ENCODE measurements at regions not wholly inside any gene's neighbourhood (a gene's known extent, or its start where the extent isn't known, plus 50 kb on each side); places are given as distances from the start of the nearest gene placed in this dataset.
"Not testable (repeated sequence)": the region's sequence is repeated elsewhere in the genome, so short reads cannot be mapped to it uniquely, and the experiment has no call there.

DNA sequence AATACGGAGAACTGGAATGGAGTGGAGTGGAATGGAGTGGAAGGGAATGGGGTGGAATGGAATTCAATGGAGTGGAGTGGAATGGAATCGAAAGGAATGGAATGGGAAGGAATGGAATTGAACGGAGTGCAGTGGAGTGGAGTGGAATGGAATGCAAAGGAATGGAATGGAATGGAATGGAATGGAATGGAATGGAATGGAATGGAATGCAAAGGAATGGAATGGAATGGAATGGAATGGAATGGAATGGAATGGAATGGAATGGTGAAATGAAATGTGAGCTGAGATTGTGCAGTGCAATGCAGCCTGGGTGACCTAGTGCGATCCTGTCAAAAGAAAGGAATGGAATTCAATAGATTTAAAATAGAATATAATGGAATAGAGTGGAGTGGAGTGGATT is 357.3 kb upstream of the WSB1 start:
- DNase-seq = not testable (repeated sequence)

DNA sequence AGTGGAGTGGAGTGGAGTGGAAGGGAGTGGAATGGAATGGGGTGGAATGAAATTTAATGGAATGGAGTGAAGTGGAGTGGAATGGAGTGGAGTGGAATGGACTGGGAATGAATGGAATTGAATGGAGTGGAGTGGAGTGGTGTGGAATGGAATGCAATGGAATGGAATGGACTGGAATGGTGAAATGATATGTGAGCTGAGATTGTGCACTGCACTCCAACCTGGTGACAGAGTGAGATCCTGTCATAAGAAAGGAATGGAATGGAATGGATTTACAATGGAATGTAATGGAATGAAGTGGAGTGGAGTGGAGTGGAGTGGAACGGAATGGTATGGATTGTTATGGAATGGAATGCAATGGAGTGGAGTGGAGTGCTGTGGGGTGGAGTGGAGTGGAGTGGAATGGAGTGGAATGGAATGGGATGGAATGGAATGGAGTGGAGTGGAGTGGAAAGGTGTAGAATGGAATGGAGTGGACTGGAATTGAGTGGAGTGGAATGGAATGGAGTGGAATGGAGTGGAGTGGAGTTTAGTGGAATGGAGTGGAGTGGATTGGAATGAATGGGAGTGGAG is 356.1 kb upstream of the WSB1 start:
- DNase-seq = not testable (repeated sequence)

DNA sequence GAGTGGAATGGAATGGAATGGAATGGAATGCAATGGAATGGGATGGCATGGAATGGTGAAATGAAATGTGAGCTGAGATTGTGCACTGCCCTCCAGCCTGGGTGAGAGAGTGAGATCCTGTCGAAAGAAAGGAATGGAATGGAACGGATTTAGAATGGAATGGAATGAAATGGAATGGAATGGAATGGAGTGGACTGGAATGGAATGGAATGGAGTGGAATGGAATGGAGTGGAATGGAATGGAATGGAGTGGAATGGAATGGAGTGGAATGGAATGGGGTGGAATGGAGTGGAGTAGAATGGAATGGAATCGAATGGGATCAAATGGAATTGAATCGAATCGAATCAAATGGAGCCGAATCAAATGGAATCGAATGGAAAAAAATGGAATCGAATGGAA is 354.2 kb upstream of the WSB1 start:
- not testable (repeated sequence) for DNase-seq

DNA sequence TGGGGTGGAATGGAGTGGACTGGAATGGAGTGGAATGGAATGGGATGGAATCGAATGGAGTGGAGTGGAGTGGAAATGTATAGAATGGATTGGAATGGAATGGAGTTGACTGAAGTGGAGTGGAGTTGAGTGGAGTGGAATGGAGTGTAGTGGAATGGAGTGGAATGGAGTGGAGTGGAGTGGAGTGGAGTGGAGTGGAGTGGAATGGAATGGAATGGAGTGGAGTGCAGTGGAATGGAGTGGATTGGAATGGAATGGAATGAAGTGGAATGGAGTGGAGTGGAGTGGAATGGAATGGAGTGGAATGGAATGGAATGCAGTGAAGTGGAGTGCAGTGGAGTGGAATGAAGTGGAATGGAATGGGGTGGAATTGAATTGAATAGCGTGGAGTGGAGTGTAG is 353.3 kb upstream of the WSB1 start:
- DNase-seq = not testable (repeated sequence)

DNA sequence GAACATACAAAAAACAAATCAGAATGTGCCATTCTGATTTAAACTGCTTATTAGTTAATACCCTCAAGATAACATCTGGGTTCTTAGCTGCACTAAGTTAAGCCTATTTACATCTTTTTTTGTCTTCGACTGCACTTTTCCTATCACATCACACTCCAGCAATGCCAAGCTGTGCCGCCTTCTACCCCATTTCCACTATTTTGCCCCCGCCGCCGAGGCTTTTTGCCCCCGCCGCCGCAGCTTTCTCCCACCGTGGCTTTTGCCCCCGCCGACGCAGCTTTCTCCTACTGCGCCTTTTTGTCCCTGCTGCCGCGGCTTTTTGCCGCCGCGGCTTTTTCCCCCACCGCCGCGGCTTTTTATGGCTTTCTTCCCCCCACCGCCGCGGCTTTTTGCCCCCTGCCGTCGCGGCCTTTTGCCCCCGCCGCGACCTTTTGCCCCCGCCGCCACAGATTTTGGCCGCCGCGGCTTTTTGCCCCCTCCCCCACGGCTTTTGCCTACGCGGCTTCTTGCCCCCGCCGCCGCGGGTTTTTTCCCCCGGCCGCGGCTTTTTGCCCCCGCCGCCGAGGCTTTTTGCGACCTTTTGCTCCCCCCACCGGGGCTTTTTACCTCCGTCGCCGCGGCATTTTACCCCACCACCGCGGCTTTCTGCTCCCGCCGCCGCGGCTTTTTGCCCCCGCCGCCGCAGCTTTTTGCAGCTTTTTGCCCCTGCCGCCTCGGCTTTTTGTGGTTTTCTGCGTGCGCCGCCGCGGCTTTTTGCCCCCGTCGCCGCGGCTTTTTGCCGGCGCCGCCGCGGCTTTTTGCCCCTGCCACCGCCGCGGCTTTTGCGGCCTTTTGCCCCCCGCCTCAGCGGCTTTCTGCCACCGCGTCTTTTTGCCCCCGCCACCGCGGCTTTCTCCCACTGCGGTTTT is 331.4 kb upstream of the WSB1 start:
- no peak for DNase-seq

DNA sequence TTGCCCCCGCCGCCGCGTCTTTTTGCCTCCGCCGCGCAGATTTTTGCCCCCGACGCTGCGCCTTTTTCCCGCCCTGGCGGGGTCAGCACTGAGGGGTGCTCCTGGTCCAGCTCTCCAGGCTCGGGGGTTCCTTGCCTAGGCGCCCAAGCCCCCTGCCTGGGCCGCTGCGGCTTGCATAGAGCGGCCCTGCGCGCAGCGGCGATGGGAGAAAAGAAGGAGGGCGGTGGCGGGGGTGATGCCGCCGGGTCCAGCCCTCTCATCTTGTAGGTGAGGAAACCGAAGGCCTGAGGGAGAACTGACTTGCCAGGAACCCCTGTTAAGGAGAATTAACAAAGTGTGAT is 330.8 kb upstream of the WSB1 start:
- DNase-seq = no peak

DNA sequence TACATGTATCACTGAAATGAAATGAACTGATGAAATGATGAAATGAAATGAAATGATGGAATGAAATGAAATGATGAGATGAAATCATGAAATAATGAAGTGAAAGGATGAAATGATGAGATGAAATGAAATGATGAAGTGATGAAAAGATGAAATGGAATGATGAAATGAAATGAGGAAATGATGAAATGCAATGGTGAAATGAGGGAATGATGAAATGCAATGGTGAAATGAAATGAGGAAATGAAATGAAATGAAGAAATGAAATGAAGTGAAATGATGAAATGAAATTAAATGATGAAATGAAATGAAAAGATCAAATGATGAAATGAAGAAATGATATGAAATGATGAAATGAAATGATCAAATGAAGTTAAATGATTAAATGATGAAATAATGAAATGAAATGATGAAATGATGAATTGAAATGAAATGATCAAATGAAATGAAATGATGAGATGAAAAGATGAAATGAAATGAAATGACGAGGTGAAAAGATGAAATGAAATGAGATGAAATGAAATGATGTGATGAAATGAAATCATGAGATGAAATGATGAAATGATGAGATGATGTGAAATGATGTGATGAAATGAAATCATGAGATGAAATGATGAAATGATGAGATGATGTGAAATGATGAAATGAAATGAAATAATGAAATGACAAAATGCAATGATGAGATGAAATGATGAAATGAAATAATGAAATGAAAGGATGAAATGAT is 327.9 kb upstream of the WSB1 start:
- DNase-seq = not testable (repeated sequence)

DNA sequence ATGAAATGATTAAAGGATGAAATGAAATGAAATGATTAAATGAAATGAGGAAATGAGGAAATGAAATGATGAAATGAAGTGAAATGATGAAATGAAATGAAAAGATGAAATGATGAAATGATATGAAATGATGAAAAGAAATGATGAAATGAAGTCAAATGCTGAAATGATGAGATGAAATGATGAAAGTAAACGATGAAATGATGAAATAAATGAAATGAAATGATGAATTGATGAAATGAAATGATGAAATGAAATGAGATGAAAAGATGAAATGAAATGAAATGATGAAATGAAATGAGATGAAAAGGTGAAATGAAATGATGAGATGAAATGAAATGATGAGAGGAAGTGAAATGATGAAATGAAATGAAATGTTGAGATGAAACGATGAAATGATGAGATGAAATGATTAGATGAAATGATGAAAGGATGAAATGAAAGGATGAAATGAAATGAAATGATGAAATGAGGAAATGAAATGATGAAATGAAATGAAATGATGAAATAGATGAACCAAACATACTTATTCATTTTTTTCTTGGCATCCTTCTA is 327.2 kb upstream of the WSB1 start:
- DNase-seq = not testable (repeated sequence)

DNA sequence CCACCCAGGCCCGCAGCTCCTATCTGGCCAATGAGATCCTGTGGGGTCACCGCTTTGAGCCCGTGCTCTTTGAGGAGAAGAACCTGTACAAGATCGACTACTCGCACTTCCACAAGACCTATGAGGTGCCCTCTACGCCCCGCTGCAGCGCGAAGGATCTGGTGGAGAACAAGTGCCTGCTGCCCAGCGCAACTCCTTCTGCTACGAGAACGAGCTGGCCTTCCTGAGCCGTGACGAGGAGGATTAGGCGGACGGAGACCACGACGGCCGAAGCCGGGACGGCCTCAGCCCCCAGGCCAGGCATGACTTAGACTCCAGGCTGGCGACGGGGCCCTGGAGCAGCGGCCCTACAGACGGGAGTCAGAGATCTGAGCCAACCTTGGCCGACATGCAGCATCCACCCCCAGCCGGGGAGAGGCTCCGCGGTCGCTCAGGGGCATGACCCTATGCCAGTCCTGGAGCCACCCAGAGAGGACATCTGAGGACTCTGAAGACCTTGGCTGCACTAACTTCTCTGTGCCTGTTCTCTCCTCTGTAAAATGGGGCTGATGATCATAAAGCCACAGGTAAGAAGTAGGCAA is 312.0 kb upstream of the WSB1 start:
- DNase-seq = not testable (repeated sequence)

DNA sequence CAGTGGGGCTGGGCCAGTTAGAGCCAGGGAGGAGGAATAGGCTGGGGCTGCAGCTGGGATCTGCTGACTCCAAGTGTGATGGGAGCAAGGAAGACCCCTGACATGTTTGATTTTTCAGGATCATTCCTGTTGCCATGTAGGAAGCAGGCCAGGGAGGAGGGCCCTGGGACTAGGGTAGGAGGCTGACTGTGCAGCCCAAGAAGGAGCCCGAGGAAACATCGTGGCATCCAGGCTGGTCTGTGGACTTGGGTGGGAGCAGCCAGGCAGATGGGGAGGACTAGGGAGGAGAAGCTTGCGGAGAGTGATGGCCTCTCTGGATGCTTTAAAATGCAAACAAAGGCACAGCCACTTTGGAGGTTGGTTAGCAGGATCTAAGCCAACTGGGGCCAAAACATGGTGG is 311.4 kb upstream of the WSB1 start:
- DNase-seq = not testable (repeated sequence)

DNA sequence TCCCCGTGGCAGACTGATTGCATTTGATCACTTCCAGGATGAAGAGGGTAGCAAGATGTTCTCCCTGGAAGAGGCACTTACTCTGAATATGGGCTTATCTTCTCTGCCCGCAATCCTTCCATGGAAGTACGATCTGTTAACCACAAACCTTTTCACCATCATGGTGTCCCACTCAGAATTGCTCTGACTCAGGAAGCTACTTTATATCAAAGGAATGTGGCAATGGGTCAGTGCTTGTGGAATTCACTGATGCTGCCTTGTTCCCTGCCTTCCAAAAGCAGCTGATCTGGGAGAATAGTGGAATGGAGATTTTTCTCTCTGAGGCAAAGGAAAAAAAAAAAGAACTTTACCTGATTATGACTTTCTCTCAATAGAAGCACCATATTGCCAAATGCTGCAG is 306.1 kb upstream of the WSB1 start:
- DNase-seq = not testable (repeated sequence)

DNA sequence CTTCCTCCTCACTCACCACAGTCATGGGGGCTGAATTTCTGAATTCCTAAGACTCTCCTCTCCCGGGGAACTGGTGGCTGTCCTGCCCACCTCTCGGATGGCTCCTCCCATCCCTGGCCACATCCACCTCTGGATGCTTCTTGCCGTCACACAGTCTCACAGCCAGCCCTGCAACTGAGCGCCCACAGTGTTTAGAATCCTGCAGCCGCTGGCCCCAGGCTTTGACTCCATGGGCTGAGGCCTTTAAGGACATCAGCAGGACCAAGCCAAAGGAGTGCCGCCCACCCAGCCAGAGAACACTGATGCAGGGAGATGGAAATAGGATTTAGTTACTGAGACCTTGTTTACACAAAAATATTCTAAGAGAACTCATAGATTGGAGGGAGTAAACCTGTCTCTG is 299.3 kb upstream of the WSB1 start:
- DNase-seq = not testable (repeated sequence)

DNA sequence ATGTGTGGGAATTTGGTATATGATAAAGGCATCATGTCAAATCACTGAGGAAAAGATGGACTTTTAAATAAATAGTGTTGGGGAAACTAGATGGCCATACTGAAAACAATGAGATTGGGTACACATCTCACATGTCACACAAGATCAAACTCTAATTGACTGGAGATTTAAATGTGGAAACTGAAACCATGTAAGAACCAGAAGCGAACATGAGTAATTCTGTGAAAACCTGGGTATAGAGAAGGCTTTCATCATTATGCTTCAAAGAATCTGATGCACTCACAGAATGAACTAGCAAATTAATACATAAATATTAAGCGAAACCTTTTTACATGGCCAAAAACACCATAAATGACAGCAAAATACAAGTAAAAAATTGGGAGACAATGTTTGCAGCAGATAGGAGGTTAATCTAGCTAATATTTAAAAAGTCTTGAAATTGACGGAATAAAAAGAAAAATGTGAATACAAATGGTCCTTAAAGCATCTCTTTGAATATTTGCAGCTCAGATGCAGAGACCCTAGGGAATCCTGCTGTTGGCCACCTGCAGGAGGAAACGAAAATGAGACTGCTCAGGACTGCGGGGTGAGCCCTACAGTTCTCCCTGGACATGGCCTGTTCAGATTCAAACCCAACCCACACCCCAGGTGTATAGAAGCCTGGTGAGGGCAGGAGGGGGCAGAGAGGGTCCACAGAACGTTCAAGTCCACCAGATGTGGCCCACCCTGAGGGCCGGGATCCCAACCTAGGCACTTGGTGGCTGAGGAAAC is 297.6 kb upstream of the WSB1 start:
- DNase-seq = not testable (repeated sequence)

DNA sequence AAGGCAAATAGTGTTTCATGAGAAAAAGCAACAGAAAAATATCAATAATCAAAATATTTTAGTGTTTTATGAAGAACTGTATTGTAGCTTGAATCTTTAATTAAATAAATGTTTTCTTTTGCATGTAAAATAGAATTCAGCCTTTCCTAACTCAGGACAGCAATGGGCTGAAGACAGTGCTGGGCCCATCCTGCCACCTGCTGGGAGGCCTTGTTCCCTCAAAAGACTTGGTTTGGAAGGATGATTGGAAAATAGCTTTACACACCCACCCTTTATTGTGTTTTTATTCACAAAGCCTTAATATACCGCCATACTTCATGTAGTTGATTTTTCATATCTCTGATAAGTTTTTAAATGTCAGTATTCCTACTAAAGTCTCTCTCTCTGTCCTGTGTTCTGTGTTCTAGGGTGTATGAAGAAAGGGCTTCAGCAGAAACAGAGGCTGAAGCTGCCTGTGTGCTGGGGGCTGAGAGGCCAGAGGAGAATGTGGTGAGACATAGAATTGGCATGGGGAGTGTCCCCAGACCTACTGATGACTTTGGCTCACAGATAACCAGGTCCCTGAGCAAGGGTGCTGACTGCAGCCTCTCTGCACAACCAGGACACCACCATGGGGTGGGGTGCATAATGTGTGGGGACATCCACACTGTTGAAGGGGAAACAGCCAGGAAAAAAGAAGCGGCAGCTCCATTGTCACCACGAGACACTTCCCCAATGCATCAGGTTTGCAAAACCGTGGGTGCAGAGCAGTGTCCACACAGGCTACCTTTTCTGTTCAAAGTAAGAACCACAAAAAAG is 286.0 kb upstream of the WSB1 start:
- not testable (repeated sequence) for DNase-seq

DNA sequence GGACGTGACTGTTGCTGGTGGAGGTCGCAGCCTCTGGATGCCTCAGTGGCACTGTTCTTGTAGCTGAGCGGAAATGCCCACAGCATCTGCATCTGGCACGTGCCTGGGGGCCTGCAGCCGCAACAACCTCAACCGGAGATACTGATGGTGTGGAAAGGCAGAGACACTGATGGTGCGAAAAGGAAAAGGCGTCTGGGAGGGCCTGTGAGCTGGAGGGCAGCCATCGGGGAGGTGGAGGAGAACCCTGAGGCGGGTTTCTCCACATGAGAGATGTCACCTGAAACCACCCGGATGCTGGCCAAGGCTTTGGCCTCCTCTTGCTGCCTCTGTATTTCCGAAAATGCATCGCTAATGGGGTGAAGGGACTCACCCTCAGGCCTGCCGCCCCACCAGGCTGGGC is 284.8 kb upstream of the WSB1 start:
- no peak for DNase-seq

DNA sequence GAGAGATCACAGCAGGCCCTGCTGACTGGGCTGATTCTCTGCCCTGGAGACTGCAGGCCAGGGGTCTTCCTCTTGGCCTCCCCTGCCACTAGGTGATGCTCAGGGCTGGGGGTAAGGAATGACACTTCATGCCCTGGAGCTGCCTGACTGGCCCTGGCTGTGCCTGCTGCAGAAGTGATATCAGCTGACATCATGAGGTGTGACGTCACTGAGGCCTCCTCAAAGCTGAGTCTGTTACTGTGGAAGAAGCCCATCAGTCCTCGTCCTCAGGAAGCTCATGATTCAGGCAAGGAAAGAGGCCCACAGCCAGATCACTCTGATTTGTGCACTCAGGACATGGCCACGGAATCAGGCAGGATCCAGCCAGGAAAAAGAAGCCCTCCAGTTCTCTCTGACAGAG is 283.8 kb upstream of the WSB1 start:
- DNase-seq = not testable (repeated sequence)

DNA sequence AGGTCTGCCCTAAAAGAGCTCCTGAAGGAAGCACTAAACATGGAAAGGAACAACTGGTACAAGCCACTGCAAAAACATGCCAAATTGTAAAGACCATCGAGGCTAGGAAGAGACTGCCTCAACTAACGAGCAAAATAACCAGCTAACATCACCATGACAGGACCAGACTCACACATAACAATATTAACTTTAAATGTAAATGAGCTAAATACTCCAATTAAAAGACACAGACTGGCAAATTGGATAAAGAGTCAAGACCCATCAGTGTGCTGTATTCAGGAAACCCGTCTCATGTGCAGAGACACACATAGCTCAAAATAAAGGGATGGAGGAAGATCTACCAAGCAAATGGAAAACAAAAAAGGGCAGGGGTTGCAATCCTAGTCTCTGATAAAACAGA is 263.4 kb upstream of the WSB1 start:
- DNase-seq = not testable (repeated sequence)

DNA sequence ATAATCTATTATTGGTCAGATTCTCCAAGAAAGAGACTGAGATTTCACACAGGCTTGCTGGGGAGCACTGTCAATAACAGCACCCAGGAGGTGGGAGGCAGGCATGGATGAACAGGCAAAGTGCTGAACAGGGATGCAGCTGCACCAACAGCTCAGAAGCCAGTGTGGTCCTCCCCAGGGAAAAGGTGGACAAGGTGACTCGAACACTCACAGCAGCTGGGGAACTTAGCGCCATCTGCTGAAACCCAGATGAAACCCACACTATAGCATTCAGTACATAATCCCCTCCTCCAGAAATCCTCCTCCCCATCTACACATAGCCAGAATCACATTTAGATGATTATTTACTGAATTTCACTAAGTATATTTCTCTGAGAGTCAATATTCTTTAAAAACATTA is 255.2 kb upstream of the WSB1 start:
- no peak for DNase-seq

DNA sequence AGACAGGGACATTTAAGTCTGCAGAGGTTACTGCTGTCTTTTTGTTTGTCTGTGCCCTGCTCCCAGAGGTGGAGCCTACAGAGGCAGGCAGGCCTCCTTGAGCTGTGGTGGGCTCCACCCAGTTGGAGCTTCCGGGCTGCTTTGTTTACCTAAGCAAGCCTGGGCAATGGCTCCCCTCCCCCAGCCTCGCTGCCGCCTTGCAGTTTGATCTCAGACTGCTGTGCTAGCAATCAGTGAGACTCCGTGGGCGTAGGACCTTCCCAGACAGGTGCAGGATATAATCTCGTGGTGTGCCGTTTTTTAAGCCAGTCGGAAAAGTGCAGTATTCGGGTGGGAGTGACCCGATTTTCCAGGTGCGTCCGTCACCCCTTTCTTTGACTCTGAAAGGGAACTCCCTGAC is 248.9 kb upstream of the WSB1 start:
- DNase-seq = not testable (repeated sequence)

DNA sequence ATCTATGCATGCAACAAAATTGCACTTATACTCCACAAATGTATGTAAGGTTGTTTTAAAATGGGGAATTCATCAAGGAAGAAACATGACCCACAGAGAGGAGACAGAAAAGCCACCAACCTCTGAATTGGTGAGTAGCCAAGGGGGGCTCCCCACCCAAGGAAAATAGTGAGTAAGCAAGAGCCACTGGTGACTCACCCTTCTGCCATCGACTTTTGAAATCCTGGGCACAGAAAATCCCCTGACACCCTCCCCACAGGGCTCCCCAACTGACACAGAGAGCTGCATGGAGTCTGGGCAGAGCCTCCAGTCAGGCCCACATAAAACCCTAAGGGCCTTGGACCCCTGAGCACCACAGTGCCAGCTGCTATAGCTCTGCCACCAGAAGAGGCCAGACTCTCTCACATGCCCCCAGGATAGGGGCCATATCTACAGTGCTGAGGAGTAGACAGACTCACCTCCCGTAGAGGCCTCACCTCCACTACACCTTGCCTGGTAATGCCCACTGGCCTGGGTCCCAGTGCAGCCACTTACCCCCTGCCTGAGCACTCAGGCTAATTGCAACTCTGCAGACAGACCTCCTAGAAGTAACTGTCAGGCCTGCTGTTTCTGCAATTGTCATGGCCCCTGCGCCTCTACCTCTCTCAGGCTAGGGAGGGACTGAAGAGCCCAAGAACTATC is 244.7 kb upstream of the WSB1 start:
- DNase-seq = no peak

DNA sequence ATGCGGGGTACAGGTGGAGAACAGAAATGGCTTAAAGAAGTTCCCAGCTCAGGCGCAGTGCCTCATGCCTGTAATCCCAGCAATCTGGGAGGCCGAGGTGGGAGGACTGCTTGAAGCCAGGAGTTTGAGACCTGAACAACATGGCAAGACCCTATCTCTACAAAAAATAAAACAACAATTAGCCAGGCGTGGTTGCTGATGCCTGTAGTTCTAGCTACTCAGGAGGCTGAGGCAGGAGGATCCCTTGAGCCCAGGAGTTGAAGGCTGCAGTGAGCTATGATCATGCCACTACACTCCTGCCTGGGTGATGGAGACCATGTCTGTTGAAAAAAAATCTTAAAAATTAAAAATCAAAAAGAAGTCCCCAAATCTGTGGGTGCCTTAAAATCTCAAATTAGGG is 228.3 kb upstream of the WSB1 start:
- no peak for DNase-seq

Measured in stimulated activated naive CD4-positive, alpha-beta T cell treated with Interleukin-2 at 50 U/mL for 16 hours (primary cell).